ENCODE measurements at regions not wholly inside any gene's neighbourhood (a gene's known extent, or its start where the extent isn't known, plus 50 kb on each side); places are given as distances from the start of the nearest gene placed in this dataset.
"Not testable (repeated sequence)": the region's sequence is repeated elsewhere in the genome, so short reads cannot be mapped to it uniquely, and the experiment has no call there.

DNA sequence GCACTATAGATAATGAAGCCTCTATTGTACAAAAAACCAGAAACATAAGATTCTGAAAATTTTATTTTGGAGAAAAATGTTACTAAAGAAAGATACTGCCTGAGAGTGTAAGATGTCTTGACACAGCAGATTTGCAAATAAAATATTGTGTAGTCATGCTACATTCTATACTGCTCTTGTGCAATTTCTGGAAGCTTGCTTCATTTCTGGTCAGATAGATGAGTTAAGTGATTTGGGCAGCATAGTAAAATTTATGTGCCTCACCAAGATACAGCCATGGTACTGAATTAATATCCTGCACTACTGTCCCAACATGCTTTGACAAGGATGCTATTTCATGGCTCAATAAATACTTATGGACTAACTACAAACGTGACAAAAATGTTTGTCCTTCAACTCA, 55.1 kb upstream of the STARD13 start:
- DNase-seq (ENCODE audit: low read depth): no peak

DNA sequence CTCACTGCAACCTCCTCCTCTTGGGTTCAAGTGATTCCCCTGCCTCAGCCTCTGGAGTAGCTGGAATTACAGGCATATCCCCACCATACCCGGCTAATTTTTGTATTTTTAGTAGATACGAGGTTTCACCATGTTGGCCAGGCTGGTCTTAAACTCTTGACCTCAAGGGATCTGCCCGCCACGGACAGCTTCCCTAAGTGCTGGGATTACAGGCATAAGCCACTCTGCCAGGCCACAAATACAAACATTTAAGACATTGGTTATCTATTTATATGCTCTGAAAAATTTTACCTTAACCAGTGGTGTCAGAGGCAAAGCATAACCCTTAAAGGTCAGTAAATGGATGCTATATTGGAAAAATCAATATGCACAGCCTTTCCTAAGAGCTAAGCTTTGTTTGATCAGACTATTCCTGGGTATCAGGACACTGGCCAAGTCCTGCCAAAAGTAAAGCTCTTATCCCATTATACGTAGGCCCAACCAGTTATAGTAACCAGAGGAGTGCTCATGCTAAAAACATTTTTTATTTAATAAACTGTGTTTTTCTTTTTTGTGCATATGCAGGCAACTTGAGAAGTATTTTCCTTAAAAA, 56.4 kb upstream of the STARD13 start:
- DNase-seq (ENCODE audit: low read depth): no peak

DNA sequence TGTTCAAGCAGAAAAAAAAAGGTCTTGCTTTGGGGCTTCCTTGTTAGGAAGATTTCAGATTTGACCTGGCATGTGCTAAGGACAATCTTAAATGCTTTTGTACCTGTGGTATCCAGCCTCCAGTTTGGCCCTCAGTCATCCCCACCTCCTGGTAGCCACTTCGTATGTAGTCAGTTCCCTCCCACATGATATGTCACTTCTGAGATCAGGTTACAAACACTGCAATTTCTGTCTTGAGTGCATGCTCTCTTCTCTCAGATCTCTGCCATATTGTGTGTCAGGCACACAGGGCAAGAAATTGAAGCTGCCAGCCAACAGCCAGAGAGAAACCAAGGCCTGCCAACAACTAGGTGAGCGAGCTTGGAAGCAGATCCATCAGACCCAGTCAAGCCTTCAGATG, 60.3 kb upstream of the STARD13 start:
- no peak for DNase-seq (ENCODE audit: low read depth)

DNA sequence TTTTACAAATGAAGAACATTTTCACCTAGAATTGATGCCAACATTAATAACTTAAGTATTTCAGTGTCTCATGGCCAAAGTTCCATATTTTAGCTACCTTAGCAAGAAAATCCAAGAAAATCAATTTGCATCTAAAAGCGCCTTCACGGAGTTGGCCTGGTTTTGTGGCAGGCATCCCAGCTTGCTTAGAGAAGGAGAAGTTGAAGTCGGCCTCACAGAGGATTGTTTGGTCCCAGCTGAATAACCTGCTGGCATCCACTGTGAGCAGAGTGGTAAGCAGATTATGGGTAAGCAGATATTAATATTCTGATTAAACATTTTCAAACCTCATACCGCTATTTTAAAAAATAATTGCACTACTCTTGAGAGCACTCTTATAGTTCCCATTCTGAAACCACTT, 62.3 kb upstream of the STARD13 start:
- DNase-seq (ENCODE audit: low read depth): no peak

DNA sequence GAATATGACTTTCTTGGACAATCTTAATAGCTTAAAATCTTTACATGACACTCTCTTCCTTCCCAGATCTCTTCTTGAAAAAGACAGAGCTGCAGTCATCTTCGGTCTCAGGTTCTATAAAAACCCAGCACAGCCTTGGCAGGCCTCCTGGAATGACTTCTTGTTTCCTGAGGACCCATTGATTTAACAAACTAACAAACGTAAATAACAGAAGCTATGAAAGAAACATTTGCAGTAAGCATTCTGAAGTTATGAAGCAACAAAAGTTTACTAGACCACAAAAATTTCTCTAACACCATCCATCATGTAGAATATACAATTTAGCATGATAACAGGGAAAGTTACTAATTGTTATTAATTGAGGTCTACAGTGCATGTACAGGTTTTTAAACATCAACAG, 62.8 kb upstream of the STARD13 start:
- peak; percentile 80 for DNase-seq (ENCODE audit: low read depth)

DNA sequence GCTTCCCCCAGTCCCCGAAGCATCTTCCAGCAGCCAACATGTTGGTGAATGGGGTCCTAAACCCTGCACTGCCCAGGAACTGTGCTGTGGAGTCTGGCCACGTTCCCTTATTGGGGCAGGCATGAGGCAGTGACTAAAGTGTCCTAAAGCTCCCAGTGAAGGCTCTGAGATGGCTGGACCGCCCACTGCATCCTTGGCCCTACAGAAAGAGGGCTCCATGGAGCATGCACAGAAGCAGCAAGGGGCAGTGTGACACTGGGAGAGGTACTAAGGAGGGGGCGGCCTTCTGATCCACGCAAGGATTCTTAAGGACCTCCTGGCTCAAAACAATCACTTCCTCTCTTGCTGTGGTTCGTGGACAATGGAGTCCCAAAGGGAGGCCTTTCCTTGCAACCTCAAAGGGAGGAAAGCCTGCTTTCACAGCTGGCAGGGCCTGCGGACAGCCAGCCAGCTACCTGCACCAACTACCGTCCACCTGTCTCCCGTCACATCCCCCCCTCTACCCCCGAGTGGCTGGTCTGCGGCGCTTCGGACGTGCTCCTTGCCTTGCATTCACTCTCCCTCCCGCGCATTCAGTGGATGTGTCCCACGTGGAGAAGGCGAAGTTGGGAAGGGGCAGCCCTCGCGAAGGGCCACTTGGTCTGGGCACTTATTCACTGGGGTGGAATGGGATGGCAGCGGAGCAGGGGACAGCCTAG, 63.9 kb upstream of the STARD13 start:
- no peak for DNase-seq (ENCODE audit: low read depth)

DNA sequence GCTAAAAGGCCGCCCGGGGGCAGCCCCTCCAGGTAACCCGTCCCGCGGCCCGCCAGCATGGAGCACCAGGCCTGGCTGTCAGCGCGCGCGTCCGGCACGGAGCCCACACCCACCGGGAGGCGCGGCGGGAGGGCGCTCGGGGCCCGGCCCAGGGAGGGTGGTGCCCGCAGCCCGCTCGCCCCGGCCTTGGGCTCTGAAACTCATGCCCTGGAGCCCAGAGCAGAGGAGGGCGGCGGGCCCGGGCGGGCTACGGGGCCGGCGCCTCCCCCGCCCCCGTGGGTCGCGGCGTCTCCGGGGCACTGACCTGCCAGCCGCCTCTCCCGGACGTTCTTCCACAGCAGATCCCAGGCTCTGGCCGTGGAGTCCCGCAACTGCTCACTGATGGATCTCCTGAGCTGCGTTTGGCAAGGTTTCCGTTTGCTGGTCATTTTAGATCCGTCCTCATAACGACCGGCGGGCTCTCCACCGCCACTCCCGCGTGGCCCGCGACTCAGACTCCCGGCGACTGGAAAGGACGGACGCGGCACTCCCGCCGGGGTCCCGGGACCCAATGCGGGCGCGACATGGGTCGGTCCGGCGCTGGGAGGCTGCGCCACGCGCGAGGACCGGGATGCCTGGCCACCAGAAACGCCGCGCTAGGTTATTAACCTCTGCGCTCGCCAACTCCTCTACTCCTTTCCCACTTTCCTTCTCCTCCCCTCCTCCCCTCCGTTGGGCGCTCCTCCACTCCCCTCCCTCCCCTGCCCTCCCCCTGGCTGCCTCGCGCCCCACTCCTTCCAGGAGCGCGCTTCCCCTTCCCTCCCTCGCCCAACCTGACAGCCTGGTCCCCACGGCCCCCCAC, 64.7 kb upstream of the STARD13 start:
- DNase-seq (ENCODE audit: low read depth): no peak

DNA sequence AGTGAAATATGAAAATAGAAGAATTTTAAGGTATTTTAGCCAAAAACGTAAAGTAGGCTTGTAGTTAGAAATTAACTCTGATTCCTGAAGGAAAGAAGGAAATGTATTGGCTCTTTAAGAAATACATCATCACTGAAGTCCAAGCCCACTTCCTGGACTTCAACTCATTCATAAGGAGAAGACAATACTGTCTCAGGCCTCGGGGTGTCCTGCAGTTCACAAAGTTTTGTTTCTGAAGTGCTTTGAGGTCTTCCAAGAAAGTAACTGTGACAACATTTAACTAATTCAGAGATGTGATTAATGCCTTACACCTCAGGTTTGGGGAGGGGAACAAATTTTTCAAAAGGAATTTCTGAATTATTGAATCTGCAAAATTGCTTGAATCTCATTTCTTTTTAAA, 65.8 kb upstream of the STARD13 start:
- DNase-seq (ENCODE audit: low read depth): no peak

DNA sequence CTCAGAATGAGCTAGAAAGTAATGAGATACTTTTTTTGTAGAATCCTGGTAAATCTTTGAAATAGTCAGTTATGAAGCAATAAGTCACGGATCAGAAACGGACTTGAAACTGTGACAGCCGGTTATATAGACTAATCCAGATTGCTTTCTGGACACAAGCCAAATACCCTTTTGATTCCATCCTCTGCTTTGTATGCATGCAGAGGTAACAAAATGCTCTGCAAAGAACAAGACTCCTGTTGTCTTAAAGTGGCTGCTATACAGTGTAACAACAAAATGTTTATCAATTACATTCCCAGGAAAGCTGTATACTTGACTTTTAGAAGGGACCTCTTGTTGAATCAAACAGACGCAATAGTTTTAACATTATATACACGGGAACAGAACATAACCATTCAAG, 66.5 kb upstream of the STARD13 start:
- no peak for DNase-seq (ENCODE audit: low read depth)

DNA sequence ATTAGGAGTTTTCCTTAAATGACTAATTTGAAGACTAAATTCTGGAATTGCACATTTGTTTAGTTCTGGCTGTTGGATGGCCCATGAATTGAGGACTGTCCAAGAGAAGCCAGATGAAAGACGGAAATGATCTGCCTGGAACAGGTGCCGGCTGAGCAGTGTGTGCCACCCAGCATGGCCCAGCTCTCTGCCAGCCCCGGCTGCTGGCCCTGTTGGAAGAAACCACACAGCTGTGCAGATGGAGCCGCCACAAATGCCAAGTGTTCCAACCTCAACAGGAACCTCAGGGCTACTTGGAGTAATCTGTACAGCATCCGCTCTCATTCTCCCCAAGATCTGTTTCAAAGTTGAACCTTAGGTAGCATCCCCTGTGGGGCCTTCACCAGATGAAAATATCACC, 67.0 kb upstream of the STARD13 start:
- DNase-seq (ENCODE audit: low read depth): no peak

DNA sequence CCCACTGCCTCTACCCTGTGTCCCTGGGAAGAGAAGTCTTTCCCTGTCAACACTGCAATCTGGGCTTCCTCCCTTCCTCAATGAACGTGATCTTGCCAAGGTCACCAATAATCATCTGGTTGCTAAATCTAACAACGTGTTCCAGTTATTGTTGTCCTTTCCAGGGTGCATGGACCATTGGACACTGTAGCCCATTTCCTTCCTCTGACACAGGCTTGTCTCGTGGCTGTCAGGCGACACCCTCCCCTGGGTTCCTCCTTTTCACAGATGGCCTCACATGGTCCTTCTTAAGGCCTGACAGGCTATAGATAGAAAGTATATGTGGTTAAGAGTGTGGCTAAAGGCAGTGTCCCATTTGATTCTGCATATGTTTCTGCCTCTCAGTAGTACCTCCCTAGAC, 67.7 kb upstream of the STARD13 start:
- DNase-seq (ENCODE audit: low read depth): no peak

DNA sequence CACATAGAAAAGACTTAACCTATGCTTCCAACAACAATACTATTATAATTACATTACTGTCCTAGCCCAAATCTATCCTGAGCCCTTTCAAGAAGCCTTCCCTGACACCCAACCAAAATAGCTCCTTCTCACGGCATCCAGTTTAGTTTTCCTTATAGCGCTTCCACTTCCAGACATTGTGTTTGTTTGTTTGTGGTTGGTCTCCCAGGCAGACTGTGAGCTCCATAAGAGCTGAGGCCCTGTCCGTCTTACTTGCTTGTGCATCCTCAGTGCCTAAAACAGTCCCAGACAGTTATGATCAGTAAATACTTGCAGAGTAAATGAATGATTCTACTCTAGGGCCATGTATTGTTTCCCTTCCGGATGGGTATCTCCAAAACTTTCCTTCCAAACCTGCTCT, 68.1 kb upstream of the STARD13 start:
- DNase-seq (ENCODE audit: low read depth): no peak

DNA sequence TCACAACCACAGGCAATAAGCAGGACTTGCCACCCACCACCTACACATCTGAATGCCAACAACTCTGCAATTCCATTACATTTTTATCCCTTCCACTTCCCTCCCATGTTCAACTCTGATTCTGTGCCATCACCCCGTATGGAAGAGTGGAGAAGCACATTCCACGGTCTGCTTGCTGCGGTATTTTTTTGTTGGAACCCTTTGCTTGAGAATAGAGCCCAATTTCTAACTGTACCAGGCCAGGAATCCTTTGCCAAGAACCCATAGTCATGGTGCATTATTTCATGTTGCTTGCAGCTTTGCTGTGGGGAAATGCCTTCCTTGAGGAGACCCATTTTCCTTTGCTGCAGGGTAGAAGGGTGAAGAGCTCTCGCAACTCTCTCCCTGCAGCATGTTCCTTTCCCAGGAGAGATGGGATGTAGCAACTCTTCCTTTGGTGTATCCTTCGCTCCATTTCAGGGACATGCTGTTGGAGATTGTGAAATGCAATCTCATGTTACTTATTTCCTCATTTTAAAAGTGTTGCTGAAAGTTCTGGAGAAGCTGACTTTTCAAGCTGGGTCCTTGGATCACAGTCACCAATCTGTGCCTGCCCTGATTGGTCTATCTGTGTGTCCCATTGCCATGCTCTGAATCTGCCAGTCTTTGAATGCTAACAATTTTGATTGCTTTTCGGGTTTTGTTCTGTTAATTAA, 69.8 kb upstream of the STARD13 start:
- DNase-seq (ENCODE audit: low read depth): peak; percentile 30

DNA sequence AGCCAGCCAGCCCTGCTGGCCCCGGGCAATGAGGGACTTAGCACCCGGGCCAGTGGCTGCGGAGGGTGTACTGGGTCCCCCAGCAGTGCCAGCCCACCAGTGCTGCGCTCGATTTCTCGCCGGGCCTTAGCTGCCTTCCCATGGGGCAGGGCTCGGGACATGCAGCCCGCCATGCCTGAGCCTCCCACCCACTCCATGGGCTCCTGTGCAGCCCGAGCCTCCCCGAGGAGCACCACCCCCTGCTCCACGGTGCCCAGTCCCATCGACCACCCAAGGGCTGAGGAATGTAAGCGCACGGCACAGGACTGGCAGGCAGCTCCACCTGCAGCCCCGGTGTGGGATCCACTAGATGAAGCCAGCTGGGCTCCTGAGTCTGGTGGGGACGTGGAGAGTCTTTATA, 72.5 kb upstream of the STARD13 start:
- DNase-seq (ENCODE audit: low read depth): not testable (repeated sequence)

DNA sequence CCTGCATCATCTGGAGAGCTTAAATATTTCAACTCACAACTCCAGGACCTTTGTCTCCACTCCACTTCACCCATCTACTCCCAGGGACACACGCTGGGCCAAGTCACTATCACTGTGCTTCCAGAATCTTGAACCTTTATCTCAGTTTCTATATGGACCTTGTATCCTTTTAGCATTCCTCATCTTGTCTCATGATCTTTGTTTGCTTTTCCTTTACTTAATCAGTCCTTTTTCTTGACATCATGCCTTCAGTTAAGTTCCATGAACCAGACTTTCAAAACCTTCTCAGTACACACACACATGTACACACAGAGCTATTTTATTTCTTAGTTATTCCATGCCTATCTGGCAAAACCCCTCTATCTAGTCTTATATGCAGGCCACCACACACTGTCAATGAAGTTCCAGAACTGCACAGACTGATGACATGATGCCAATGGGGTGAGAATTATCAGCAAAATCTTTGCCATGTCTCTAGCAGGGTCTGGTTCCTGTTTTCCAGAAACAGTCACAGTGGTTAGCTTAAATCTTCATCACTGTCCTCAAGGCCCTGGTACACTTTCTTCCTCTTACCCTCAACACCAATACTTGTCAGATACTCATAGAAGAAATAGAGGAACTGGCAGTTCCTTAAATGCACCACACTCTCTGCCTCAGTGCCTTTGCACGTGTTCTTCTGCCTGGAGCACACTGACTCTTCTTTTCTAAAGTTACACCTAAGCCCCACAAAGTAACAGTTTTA, 77.6 kb upstream of the STARD13 start:
- DNase-seq (ENCODE audit: low read depth): no peak

DNA sequence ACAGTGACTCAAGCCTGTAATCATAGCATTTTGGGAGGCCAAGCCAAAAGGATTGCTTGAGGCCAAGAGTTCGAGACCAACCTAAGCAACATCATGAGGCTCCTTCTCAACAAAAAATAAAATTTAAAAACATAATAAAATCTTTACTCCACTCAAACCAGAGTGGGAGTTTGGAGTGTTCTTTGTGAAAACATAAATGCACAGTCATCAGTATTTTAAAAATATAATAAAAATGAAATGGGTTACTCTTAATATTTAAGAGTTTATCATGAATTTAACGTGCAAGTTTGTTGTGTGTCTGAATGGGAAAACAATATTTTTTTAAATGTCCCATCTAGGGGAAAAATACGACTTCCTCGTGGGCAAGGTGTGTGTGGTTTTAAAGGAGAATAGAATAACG, 78.6 kb upstream of the STARD13 start:
- DNase-seq (ENCODE audit: low read depth): no peak

DNA sequence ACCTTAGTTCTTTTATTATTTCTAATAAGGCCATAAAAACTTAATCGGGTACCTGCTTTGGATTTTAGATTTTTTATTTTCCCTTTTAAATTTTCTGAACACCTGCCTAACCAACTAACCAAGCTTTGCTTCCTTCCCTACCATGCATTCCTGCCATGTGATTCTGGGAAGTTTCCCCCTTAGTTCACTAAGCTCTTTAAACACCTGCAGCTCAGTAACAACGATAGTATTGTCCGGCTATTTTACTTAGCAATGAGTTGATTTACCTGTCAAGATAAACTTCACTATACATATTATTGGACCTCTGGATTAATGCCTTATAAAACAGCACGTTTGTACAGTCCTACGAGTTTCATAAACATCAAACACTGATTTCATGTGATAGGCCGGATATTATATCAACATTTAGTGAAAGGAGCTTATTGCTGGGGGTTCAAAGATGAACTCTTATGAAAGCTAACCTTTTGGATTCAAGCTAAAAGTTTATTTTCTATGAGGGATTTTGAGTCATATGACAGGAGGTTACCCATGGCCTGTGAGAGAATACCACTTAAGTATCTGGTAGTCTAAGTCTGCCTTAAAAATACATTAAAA, 81.0 kb upstream of the STARD13 start:
- DNase-seq (ENCODE audit: low read depth): no peak

DNA sequence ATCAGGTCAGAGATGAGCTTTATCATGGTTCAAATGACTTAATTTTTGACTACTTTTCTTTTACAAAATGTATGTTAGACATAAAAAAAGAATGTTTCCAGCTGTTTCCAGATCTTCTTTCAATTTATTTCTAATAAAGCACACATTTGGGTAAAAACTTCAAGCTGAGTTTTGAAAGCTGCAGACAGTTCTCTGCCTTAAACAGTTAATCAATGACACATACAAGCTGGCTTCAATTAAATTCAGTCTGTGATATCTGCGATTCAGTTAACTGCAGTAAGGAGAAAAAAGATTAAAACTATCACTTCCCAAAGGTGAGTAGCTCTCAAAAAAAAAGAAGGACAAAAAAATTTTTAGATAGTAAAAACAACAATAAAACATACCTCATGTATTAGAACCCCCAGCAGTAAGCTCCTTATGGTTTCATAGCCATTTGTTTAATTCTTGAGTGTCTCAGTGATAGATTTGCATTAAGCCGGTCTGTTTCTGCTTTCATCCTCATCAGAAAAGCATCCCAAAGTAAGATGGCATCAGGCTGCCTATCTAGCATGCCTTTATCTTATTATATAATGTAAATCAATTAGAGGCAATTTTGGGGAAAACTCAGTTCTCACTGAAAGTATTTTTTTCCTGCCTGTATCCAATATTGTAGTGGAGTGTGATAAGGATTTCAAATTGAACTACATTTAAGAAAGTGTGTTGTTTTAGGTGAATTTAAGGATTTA, 81.8 kb upstream of the STARD13 start:
- no peak for DNase-seq (ENCODE audit: low read depth)

DNA sequence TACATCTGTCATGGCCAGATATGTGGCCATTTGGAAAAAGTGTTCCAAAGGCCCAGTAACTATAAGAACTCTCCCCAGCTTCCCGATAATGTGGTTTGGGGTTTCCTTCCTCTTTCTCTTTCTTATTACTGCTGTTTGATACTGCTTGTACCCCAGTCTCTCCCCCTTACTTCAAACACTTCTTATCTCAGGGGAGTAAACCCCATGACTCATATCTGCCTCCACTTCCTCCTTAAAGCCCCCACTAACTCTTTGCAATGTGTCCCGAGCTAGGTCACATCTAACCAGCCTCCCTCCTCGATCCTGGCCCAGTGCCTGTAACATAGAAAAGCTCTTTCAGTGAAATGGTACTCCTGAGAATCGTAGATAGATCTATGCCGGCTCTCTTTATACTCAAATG, 82.4 kb upstream of the STARD13 start:
- DNase-seq (ENCODE audit: low read depth): no peak

DNA sequence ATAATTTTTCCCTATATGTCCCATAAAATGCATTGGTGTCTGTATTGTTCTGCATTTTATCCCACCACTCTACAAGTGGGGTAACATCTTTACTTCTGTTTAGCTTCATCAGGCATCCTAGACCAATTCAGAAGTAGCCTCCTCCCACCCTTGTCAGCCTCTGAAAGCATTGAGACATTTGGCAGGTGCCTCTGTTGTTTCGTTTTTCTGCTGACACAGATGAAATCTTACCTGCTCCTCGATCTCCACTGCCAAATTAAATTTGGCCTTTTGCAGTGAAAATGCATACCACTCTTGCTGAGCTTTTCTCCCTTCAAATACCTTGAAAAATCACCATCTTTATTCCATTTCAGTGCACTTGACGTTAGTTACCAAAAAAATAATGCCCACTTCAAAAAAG, 83.5 kb upstream of the STARD13 start:
- DNase-seq (ENCODE audit: low read depth): no peak

Measured in GM04504 (cell line).